Endothelial cell (in vitro differentiated cells): ENCODE measurements at regions not wholly inside any gene's neighbourhood (a gene's known extent, or its start where the extent isn't known, plus 50 kb on each side); places are given as distances from the start of the nearest gene placed in this dataset.
"Not testable (repeated sequence)": the region's sequence is repeated elsewhere in the genome, so short reads cannot be mapped to it uniquely, and the experiment has no call there.

Experiments
- DNase-seq: peaks from one replicate; pipeline ENCODE4 v3.0.0; 2021; ENCODE audit warnings: low spot score
- H3K27ac Mint-ChIP-seq: one replicate; pipeline ENCODE4 v1.8.0; 2021; ENCODE audit warnings: mixed read lengths, inconsistent platforms; ENCODE audit not compliant: unreplicated experiment
- H3K27me3 Mint-ChIP-seq: one replicate; pipeline ENCODE4 v1.8.0; 2021; ENCODE audit warnings: mild to moderate bottlenecking, moderate library complexity, mixed read lengths, inconsistent platforms; ENCODE audit not compliant: unreplicated experiment
- H3K36me3 Mint-ChIP-seq: one replicate; pipeline ENCODE4 v1.8.0; 2021; ENCODE audit warnings: mild to moderate bottlenecking, low read depth, mixed read lengths, inconsistent platforms; ENCODE audit not compliant: unreplicated experiment
- H3K4me1 Mint-ChIP-seq: one replicate; pipeline ENCODE4 v1.8.0; 2021; ENCODE audit warnings: mild to moderate bottlenecking, mixed read lengths, inconsistent platforms; ENCODE audit not compliant: unreplicated experiment
- H3K4me3 Mint-ChIP-seq: one replicate; pipeline ENCODE4 v1.8.0; 2021; ENCODE audit warnings: mild to moderate bottlenecking, mixed read lengths, inconsistent platforms; ENCODE audit not compliant: unreplicated experiment
- H3K9me3 Mint-ChIP-seq: one replicate; pipeline ENCODE4 v1.8.0; 2021; ENCODE audit warnings: mixed read lengths, inconsistent platforms; ENCODE audit not compliant: unreplicated experiment
- TF ChIP-seq, protein P1 (sequence below): fragments of 200-600 bp; sonication (generic); IDR thresholded peaks from one replicate; pipeline ENCODE4 v1.5.0; 2021; ENCODE audit warnings: antibody characterized with exemption; ENCODE audit not compliant: unreplicated experiment

DNA sequence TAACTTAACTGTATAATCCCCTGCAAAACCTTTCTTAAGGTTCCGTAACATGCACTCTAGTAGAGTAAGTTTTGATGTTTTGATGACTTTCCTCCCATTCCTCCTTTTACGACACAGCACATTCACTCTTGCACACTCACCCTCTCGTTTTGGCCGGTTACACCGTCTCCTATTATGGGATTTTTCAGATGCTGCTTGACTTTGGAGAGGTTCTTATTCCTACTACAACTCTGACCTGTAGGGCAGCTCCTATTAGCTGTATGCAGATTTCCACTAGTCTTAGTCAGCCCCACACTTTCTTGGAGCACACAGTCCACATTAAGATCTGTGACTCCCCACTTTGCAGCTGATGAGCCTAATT, 223.7 kb upstream of the SYNCRIP start:
- Mint-ChIP-seq H3K27me3 (no peaks in the 10 kb centered on the region), H3K4me1 (no peaks in the 10 kb centered on the region), H3K36me3 (no peaks in the 10 kb centered on the region), H3K4me3 (no peak overlapping the region), H3K27ac (no peak overlapping the region), H3K9me3 (no peaks in the 10 kb centered on the region)
- TF ChIP-seq, protein P1, sequence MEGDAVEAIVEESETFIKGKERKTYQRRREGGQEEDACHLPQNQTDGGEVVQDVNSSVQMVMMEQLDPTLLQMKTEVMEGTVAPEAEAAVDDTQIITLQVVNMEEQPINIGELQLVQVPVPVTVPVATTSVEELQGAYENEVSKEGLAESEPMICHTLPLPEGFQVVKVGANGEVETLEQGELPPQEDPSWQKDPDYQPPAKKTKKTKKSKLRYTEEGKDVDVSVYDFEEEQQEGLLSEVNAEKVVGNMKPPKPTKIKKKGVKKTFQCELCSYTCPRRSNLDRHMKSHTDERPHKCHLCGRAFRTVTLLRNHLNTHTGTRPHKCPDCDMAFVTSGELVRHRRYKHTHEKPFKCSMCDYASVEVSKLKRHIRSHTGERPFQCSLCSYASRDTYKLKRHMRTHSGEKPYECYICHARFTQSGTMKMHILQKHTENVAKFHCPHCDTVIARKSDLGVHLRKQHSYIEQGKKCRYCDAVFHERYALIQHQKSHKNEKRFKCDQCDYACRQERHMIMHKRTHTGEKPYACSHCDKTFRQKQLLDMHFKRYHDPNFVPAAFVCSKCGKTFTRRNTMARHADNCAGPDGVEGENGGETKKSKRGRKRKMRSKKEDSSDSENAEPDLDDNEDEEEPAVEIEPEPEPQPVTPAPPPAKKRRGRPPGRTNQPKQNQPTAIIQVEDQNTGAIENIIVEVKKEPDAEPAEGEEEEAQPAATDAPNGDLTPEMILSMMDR: no peak
- no peak for DNase-seq

DNA sequence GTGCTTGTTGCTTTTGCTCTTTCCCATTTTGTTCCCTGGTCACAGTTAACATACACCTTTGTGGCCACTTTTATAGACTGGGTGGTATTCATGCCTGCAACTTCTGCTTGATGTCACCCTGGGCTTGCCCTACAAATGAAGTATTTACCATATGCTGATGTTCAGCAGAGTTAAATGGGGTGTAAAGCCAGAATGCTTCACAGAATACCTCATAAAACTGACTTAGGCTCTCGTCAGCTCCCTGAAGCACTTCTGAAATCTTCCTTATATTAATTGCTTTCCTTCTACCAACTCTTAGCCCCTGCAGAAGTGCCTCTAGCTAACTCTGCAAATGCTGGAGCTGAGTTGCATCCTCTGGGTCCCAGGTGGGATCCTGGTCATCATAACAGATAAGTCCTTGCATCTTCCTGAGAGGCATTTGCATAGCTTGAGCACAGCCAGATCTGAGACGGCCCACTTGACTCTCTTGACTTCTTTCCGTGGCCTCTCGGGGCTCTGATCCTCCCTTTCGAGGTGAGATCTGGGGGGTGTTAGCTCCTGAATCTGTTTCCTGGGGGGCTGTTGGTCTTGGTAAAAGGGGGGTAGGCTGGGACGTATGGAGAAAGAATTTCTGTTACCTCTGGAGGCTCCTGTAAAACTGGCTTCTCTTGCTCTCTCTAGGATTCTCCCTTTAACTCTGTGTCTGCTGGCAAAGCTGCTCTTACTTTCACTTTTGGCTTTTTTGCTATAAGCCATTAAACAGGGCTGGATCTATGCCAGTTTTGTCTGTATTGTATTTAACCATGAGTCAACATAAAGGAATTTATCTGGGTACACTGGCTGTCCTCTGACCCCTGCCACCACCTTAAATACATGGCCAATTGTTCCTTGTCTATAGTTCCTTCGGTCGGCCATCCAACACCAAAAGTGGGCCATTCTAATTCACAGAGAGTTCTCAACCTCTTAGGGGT, 223.0 kb upstream of the SYNCRIP start:
- Mint-ChIP-seq H3K36me3 (no peaks in the 10 kb centered on the region), H3K27me3 (peaks cover under 1% of the 10 kb centered on the region), H3K9me3 (peaks cover under 1% of the 10 kb centered on the region), H3K4me1 (no peaks in the 10 kb centered on the region), H3K4me3 (no peak overlapping the region), H3K27ac (no peak overlapping the region)
- TF ChIP-seq, protein P1: no peak
- DNase-seq: no peak

DNA sequence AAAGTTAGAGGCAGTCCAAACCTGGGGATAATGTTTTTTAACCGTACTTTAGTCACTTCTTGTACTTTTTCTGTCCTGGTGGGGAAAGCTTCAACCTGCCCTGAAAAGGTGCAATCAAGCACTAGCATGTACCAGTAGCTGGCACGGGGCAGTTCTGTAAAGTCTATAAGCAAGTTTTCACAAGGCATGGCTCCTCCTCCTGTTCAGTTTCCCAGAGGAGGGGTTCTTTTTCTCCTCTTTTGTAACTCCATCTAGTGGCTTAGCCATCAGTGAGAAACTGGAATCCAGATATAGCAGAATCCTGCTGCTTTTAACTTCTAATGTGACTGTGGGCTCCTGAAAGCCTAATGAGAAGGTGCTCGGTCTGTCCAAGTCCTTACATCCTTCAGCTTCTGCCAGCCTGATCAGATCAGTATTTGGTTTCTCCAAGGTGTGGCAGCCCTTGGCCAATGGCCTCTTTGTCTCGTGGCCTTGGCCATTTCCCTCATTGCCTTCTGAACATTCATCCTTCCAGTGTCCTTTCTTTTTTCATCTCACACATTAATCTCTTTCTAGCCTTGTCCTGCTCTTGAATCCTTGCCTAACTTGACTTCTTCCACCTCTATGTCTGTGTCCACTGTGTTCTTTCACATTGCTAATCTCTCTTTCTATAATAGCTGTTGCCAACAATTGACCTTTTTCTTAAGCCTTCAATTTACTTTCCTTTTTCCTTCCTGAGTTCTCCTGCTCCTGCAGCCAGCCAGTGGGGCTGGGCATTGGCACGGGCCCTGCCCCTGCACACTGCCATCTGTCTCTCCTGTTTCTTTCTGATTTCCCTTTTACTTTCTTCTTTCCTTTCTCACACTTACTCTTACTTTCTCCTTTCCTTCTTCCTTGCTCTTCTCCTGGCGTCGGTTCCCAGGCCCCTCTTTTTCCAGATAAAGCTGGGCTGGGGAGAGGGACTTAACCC, 222.0 kb upstream of the SYNCRIP start:
- Mint-ChIP-seq H3K4me1 (no peaks in the 10 kb centered on the region), H3K9me3 (peaks cover 8% of the 10 kb centered on the region), H3K27ac (no peak overlapping the region), H3K4me3 (no peak overlapping the region), H3K36me3 (no peaks in the 10 kb centered on the region), H3K27me3 (peaks cover 2% of the 10 kb centered on the region)
- TF ChIP-seq, protein P1: no peak
- DNase-seq: no peak

DNA sequence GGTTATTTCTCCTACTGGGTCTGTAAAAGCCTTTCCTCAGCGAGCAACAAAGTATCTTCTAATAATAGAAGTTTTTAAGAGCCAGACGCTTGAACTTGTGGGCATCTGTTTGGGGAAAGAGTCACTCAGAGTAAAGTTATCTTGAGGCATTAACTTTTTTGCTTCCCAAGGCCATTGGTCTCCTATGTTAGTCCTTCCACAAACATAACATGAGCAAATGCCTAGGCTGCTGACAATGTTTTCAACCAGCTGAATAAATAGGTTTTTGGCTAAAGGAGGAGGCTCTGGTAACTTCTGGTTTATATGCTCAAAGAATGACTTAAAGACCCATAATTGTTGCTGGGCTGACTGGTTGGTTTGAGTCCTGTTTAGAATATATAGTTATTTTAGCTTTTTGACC, 213.5 kb upstream of the SYNCRIP start:
- peaks cover 8% of the 10 kb centered on the region for H3K9me3 Mint-ChIP-seq
- H3K4me1 Mint-ChIP-seq: no peaks in the 10 kb centered on the region
- peaks cover 6% of the 10 kb centered on the region for H3K27me3 Mint-ChIP-seq
- no peak overlapping the region for H3K4me3 Mint-ChIP-seq
- H3K27ac Mint-ChIP-seq: no peak overlapping the region
- no peak for DNase-seq
- no peaks in the 10 kb centered on the region for H3K36me3 Mint-ChIP-seq
- TF ChIP-seq, protein P1: no peak

DNA sequence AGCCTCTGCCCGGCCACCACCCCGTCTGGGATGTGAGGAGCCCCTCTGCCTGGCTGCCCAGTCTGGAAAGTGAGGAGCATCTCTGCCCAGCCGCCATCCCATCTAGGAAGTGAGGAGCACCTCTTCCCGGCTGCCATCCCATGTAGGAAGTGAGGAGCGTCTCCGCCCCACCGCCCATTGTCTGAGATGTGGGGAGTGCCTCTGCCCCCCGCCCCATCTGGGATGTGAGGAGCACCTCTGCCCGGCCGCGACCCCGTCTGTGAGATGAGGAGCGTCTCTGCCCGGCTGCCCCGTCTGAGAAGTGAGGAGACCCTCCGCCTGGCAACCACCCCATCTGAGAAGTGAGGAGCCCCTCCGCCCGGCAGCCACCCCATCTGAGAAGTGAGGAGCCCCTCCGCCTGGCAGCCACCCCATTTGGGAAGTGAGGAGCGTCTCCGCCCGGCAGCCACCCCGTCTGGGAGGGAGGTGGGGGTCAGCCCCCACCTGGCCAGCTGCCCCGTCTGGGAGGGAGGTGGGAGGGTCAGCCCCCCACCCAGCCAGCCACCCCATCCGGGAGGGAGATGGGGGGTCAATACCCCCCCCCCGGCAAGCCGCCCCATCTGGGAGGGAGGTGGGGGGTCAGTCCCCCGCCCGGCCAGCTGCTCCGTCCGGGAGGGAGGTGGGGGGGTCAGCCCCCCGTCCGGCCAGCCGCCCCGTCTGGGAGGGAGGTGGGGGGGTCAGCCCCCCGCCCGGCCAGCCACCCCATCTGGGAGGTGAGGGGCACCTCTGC, 195.8 kb upstream of the SYNCRIP start:
- Mint-ChIP-seq H3K9me3 (peaks cover 26% of the 10 kb centered on the region), H3K36me3 (peaks cover 11% of the 10 kb centered on the region)
- not testable (repeated sequence) for DNase-seq, H3K4me3 Mint-ChIP-seq, H3K27ac Mint-ChIP-seq, H3K27me3 Mint-ChIP-seq, H3K4me1 Mint-ChIP-seq
